Endothelial cell of umbilical vein (primary cell): ENCODE measurements at regions not wholly inside any gene's neighbourhood (a gene's known extent, or its start where the extent isn't known, plus 50 kb on each side); places are given as distances from the start of the nearest gene placed in this dataset.
"Not testable (repeated sequence)": the region's sequence is repeated elsewhere in the genome, so short reads cannot be mapped to it uniquely, and the experiment has no call there.

Source experiments
- BruUV-seq: library from RNA; stranded (reverse); fragments of 400-500 nt; replicated peaks from 2 replicates; lab custom pipeline; 2021; lab: Mats Ljungman, UMichigan
- CTCF ChIA-PET: fragments of 300-600, 350-600 bp; sonication (Branson Sonifier 250); formaldehyde crosslinking; loops from one replicate; lab custom pipeline; 2021; ENCODE audit warnings: antibody characterized with exemption, inconsistent platforms; lab: Charles Lee
- POLR2A ChIA-PET: fragments of 300-600, 350-600 bp; sonication (Branson Sonifier 250); formaldehyde crosslinking; loops from one replicate; lab custom pipeline; 2021; ENCODE audit warnings: antibody characterized with exemption, inconsistent platforms; lab: Charles Lee
- DNase-seq: peaks from one replicate; pipeline ENCODE4 v3.0.0-alpha.2; 2011; ENCODE audit warnings: low read depth, low spot score
- FAIRE-seq: peaks from 2 replicates; lab custom pipeline; 2011; peaks lifted over from hg19 to GRCh38; lab: Jason Lieb, UNC
- H2AFZ ChIP-seq: 2 replicates; pipeline ENCODE4 v1.6.0; 2012; ENCODE audit warnings: low read depth, low read length, control low read depth, inconsistent platforms
- H3K27ac ChIP-seq: 2 replicates; pipeline ENCODE4 v1.5.1; 2011; ENCODE audit warnings: low read depth, mild to moderate bottlenecking, control low read depth, low read length, moderate library complexity; ENCODE audit not compliant: insufficient read depth
- H3K27me3 ChIP-seq, 2 experiments: 2 replicates each; pipeline versions ENCODE4 v1.6.0 to v1.6.1; 2011; ENCODE audit warnings: low read length in 2 of 2, mixed read lengths in 1 of 2; ENCODE audit not compliant: control insufficient read depth in 2 of 2, insufficient read depth in 2 of 2
- H3K36me3 ChIP-seq, 2 experiments: 2 replicates in 1 of 2; 3 replicates in 1 of 2; pipeline ENCODE4 v1.5.1; 2011; ENCODE audit warnings: low read length in 2 of 2, mild to moderate bottlenecking in 1 of 2, moderate library complexity in 1 of 2; ENCODE audit not compliant: control insufficient read depth in 2 of 2, insufficient read depth in 2 of 2; ENCODE audit errors: extremely low read depth in 1 of 2
- H3K4me1 ChIP-seq: 3 replicates; pipeline ENCODE4 v1.5.1; 2011; ENCODE audit warnings: mild to moderate bottlenecking, low read length; ENCODE audit not compliant: control insufficient read depth, insufficient read depth; ENCODE audit errors: extremely low read depth
- H3K4me2 ChIP-seq: 2 replicates; pipeline ENCODE4 v1.6.1; 2011; ENCODE audit warnings: low read length, control low read depth, mixed read lengths; ENCODE audit not compliant: insufficient read depth
- H3K4me3 ChIP-seq, 3 experiments: fragments of 200-600 bp in 1 of 3; sonication (generic), shearing (Covaris generic) in 1 of 3; replicated peaks in 1 of 3; 2 replicates each; pipeline ENCODE4 v1.5.1; 2011 to 2016; ENCODE audit warnings: control low read depth in 3 of 3, low read length in 3 of 3, mild to moderate bottlenecking in 2 of 3, inconsistent platforms in 1 of 3, low read depth in 1 of 3, moderate library complexity in 1 of 3; ENCODE audit not compliant: insufficient read depth in 1 of 3
- H3K79me2 ChIP-seq: 2 replicates; pipeline ENCODE4 v1.6.0; 2012; ENCODE audit warnings: low read length, inconsistent platforms; ENCODE audit not compliant: control insufficient read depth, insufficient read depth
- H3K9ac ChIP-seq: replicated peaks from 2 replicates; pipeline ENCODE3; 2011; ENCODE audit warnings: low read length, control low read depth; ENCODE audit not compliant: insufficient read depth; ENCODE audit errors: extremely low read depth
- H3K9me1 ChIP-seq: replicated peaks from 3 replicates; pipeline ENCODE4 v1.6.0; 2011; ENCODE audit warnings: mild to moderate bottlenecking, low read length; ENCODE audit not compliant: control insufficient read depth, insufficient read depth; ENCODE audit errors: extremely low read depth
- H3K9me3 ChIP-seq: replicated peaks from 2 replicates; pipeline ENCODE4 v1.5.1; 2012; ENCODE audit warnings: low read length, inconsistent platforms; ENCODE audit not compliant: control insufficient read depth, insufficient read depth
- H4K20me1 ChIP-seq: replicated peaks from 2 replicates; pipeline ENCODE3; 2011; ENCODE audit warnings: mild to moderate bottlenecking, low read length; ENCODE audit not compliant: control insufficient read depth, insufficient read depth; ENCODE audit errors: extremely low read depth
- EZH2 ChIP-seq: IDR thresholded peaks from 2 replicates; pipeline ENCODE4 v1.6.1; 2012; ENCODE audit warnings: borderline replicate concordance, low read depth, mild to moderate bottlenecking, moderate library complexity, low read length, inconsistent platforms; ENCODE audit not compliant: severe bottlenecking
- FOS ChIP-seq: IDR thresholded peaks from 2 replicates; pipeline ENCODE4 v1.6.1; 2011; ENCODE audit warnings: mild to moderate bottlenecking, low read length, moderate library complexity, borderline replicate concordance; ENCODE audit not compliant: insufficient read depth
- GATA2 ChIP-seq: IDR thresholded peaks from 2 replicates; pipeline ENCODE4 v1.7.0; 2011; ENCODE audit warnings: low read depth, mild to moderate bottlenecking, moderate library complexity, mixed read lengths, low read length; ENCODE audit not compliant: insufficient read length, insufficient read depth
- JUN ChIP-seq: IDR thresholded peaks from 2 replicates; pipeline ENCODE4 v1.6.1; 2011; ENCODE audit warnings: borderline replicate concordance, low read depth; ENCODE audit not compliant: insufficient read length, insufficient read depth
- MYC ChIP-seq: IDR thresholded peaks from one replicate; pipeline ENCODE4 v1.6.1; 2011; ENCODE audit warnings: mild to moderate bottlenecking, low read depth, low read length
- POLR2A ChIP-seq: IDR thresholded peaks from 2 replicates; pipeline ENCODE4 v1.6.1; 2012; ENCODE audit warnings: low read depth, mild to moderate bottlenecking, control low read depth, low read length
- POLR2AphosphoS5 ChIP-seq: IDR thresholded peaks from 2 replicates; pipeline ENCODE4 v1.6.1; 2012; ENCODE audit warnings: low read depth, mild to moderate bottlenecking, control low read depth, low read length, moderate library complexity; ENCODE audit not compliant: insufficient read depth
- dilution Hi-C: fragments of 300-500 bp; cut with MboI; formaldehyde crosslinking; loops from one replicate; pipeline ENCODE4 v1.15.0; 2019; ENCODE audit warnings: low sequenced_read_pairs; ENCODE audit not compliant: extremely low pct_ligation_motif_present
- intact Hi-C: fragments of 100-400 bp; cut with micrococcal nuclease; formaldehyde crosslinking; loops from one replicate; pipeline ENCODE4 v1.10.0; 2022
- TF ChIP-seq, protein P1 (sequence below), 2 donors: IDR thresholded peaks; 1 replicate in 1 of 2; 2 replicates in 1 of 2; pipeline ENCODE4 v1.5.1; 2011; ENCODE audit warnings: low read length in 2 of 2, mild to moderate bottlenecking in 2 of 2, moderate library complexity in 2 of 2, control low read depth in 1 of 2, inconsistent platforms in 1 of 2, low read depth in 1 of 2; ENCODE audit not compliant: insufficient read depth in 1 of 2; ENCODE audit errors: extremely low read depth in 1 of 2
- TF ChIP-seq, protein P2 (sequence below): IDR thresholded peaks from 2 replicates; pipeline ENCODE4 v1.6.1; 2011; ENCODE audit not compliant: insufficient read depth, insufficient read length

DNA sequence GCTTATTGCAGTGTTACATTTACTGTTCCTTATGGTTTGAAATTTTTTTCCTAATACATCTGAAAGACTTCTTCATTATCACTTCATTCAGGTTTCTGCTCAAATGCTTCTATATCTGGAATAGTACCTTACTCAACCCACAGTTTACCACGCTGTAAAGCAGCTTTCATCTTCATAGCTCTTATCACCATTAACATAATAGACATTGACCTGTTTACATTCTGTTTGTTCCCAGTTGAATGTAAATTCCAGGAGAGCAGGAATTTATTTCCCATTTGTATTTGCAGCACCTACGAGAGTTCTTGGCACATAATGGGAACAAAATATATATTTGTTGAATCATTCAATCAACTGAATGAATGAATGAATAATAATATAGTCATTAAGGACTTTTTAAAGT, 844.6 kb upstream of the ROBO1 start:
- BruUV-seq = no TSS peak
- Histone ChIP-seq H3K27ac (no peak overlapping the region), H3K9ac (no peak overlapping the region), H3K4me3 (no peak overlapping the region), H3K4me1 (no peaks in the 10 kb centered on the region), H4K20me1 (no peaks in the 10 kb centered on the region), H2AFZ (no peak overlapping the region), H3K9me3 (no peaks in the 10 kb centered on the region), H3K79me2 (no peaks in the 10 kb centered on the region), H3K9me1 (no peaks in the 10 kb centered on the region), H3K4me2 (no peak overlapping the region), H3K36me3 (no peaks in the 10 kb centered on the region), H3K27me3 (no peaks in the 10 kb centered on the region)
- dilution Hi-C loops (no loop called here), intact Hi-C loops (no loop called here)
- no peak for FAIRE-seq
- CTCF ChIA-PET = interaction anchor here (1.3 kb wide), 1 partner anchor 1091 kb away, joined by 3 read pairs; no protein-coding TSS in a partner anchor
- TF ChIP-seq JUN (no peak), GATA2 (no peak), EZH2 (no peak), POLR2AphosphoS5 (no peak), MYC (no peak), FOS (no peak), POLR2A (no peak)
- TF ChIP-seq, protein P1, sequence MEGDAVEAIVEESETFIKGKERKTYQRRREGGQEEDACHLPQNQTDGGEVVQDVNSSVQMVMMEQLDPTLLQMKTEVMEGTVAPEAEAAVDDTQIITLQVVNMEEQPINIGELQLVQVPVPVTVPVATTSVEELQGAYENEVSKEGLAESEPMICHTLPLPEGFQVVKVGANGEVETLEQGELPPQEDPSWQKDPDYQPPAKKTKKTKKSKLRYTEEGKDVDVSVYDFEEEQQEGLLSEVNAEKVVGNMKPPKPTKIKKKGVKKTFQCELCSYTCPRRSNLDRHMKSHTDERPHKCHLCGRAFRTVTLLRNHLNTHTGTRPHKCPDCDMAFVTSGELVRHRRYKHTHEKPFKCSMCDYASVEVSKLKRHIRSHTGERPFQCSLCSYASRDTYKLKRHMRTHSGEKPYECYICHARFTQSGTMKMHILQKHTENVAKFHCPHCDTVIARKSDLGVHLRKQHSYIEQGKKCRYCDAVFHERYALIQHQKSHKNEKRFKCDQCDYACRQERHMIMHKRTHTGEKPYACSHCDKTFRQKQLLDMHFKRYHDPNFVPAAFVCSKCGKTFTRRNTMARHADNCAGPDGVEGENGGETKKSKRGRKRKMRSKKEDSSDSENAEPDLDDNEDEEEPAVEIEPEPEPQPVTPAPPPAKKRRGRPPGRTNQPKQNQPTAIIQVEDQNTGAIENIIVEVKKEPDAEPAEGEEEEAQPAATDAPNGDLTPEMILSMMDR (IDR thresholded peaks at IDR 0.05; ENCODE audit: extremely low read depth in 1 of 2, insufficient read depth in 1 of 2, low read depth in 1 of 2, low read length in 2 of 2) = no peak
- TF ChIP-seq, protein P2, sequence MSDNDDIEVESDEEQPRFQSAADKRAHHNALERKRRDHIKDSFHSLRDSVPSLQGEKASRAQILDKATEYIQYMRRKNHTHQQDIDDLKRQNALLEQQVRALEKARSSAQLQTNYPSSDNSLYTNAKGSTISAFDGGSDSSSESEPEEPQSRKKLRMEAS = no peak
- POLR2A ChIA-PET = no interaction called here
- no peak for DNase-seq

DNA sequence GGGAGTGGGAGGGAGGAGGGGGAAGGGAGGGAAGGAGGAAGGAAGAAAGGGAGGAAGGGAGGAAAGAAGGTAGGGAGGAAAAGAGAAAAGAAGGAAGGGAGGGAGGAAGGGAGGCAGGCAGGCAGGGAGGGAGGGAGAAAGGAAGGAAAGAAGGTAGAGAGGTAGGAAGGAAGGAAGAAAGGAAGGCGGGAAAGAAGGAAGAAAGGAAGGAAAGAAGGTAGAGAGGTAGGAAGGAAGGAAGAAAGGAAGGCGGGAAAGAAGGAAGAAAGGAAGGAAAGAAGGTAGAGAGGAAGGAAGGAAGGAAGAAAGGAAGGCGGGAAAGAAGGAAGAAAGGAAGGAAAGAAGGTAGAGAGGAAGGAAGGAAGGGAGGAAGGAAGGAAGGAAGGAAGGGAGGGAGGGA, 840.3 kb upstream of the ROBO1 start:
- H3K27ac ChIP-seq, H3K4me1 ChIP-seq, BruUV-seq, H3K4me2 ChIP-seq, H2AFZ ChIP-seq, POLR2A ChIA-PET, H3K36me3 ChIP-seq, H3K9me1 ChIP-seq, CTCF ChIA-PET, H3K4me3 ChIP-seq, H3K79me2 ChIP-seq, H4K20me1 ChIP-seq, H3K9me3 ChIP-seq, DNase-seq, H3K9ac ChIP-seq, H3K27me3 ChIP-seq, dilution Hi-C loops, FAIRE-seq: not testable (repeated sequence)
- intact Hi-C loops = loop anchor here (10.0 kb wide), 1 partner anchor 637 kb away; no protein-coding TSS in a partner anchor
